ENCODE measurements at regions not wholly inside any gene's neighbourhood (a gene's known extent, or its start where the extent isn't known, plus 50 kb on each side); places are given as distances from the start of the nearest gene placed in this dataset.

DNA sequence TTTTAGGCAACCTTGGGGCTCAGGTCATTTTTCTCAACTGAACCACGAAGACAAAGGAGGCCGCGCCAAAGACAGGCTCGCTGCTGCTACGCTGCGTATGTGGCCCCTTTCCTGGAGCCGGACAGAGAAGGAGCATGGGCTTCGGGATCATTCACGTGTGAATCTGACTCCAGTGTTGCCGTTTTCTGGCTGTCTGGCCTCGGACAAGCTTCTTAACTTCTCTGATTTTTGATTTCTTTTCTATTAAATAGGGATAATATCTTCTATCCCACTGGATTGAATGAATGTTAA lies 50.8 kb upstream of the ZNF366 start:
- TF ChIP-seq, protein P1, sequence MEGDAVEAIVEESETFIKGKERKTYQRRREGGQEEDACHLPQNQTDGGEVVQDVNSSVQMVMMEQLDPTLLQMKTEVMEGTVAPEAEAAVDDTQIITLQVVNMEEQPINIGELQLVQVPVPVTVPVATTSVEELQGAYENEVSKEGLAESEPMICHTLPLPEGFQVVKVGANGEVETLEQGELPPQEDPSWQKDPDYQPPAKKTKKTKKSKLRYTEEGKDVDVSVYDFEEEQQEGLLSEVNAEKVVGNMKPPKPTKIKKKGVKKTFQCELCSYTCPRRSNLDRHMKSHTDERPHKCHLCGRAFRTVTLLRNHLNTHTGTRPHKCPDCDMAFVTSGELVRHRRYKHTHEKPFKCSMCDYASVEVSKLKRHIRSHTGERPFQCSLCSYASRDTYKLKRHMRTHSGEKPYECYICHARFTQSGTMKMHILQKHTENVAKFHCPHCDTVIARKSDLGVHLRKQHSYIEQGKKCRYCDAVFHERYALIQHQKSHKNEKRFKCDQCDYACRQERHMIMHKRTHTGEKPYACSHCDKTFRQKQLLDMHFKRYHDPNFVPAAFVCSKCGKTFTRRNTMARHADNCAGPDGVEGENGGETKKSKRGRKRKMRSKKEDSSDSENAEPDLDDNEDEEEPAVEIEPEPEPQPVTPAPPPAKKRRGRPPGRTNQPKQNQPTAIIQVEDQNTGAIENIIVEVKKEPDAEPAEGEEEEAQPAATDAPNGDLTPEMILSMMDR (conservative IDR thresholded peaks at IDR 0.05; ENCODE audit: low read depth, low read length) = no peak
- TF ChIP-seq POLR2A (IDR thresholded peaks at IDR 0.05; ENCODE audit: low read depth, low read length) = no peak
- TF ChIP-seq FOS (IDR thresholded peaks at IDR 0.05; ENCODE audit: low read depth, low read length) = no peak
- no peak for TF ChIP-seq MAZ (IDR thresholded peaks at IDR 0.05; ENCODE audit: borderline replicate concordance, low read depth, low read length)
- no peak for TF ChIP-seq RFX5 (IDR thresholded peaks at IDR 0.05; ENCODE audit: low read depth, low read length)
